H1 (cell line): ENCODE measurements at regions not wholly inside any gene's neighbourhood (a gene's known extent, or its start where the extent isn't known, plus 50 kb on each side); places are given as distances from the start of the nearest gene placed in this dataset.
A peak's percentile ranks its signal among the peaks of the same experiment; 100 is the strongest.

Experiments
- CTCF ChIA-PET: fragments of 300-600 bp; sonication (Branson Sonifier 250); formaldehyde crosslinking; loops from one replicate; lab custom pipeline; 2021; ENCODE audit not compliant: partially characterized antibody; lab: Charles Lee
- POLR2A ChIA-PET: fragments of 300-600 bp; sonication (Branson Sonifier 250); formaldehyde crosslinking; loops from one replicate; lab custom pipeline; 2021; ENCODE audit warnings: inconsistent platforms; ENCODE audit not compliant: partially characterized antibody; lab: Charles Lee
- DNase-seq, 2 experiments: peaks; one replicate each; pipeline versions ENCODE4 v3.0.0 to v3.0.0-alpha.2; 2010 to 2022; ENCODE audit warnings: low spot score in 2 of 2, low read depth in 1 of 2, mixed read lengths in 1 of 2
- FAIRE-seq: peaks from 2 replicates; lab custom pipeline; 2011; peaks lifted over from hg19 to GRCh38; lab: Jason Lieb, UNC
- H2AFZ ChIP-seq: 2 replicates; pipeline ENCODE4 v1.8.1; 2012; ENCODE audit warnings: low read length, inconsistent platforms
- H2AK5ac ChIP-seq: 2 replicates; pipeline ENCODE4 v1.6.1; 2013; ENCODE audit warnings: low read depth, low read length
- H2BK120ac ChIP-seq: replicated peaks from 2 replicates; pipeline ENCODE3; 2013; ENCODE audit warnings: low read depth, low read length, inconsistent platforms
- H2BK12ac ChIP-seq: 2 replicates; pipeline ENCODE4 v1.6.1; 2013; ENCODE audit warnings: low read depth, low read length
- H2BK15ac ChIP-seq: 2 replicates; pipeline ENCODE4 v1.6.1; 2013; ENCODE audit warnings: low read length
- H2BK20ac ChIP-seq: 2 replicates; pipeline ENCODE4 v1.6.1; 2013; ENCODE audit warnings: low read length
- H2BK5ac ChIP-seq: 2 replicates; pipeline ENCODE4 v1.6.1; 2013; ENCODE audit warnings: low read depth, low read length
- H3K14ac ChIP-seq: 2 replicates; pipeline ENCODE4 v1.6.1; 2013; ENCODE audit warnings: inconsistent platforms; ENCODE audit not compliant: insufficient read length
- H3K18ac ChIP-seq: 2 replicates; pipeline ENCODE4 v1.6.1; 2013; ENCODE audit warnings: low read length; ENCODE audit errors: extremely low read depth
- H3K23ac ChIP-seq: 2 replicates; pipeline ENCODE4 v1.6.1; 2013; ENCODE audit warnings: inconsistent platforms; ENCODE audit not compliant: insufficient read length
- H3K23me2 ChIP-seq: 2 replicates; pipeline ENCODE4 v1.6.1; 2013; ENCODE audit warnings: low read depth, low read length
- H3K27ac ChIP-seq: 2 replicates; pipeline ENCODE4 v1.6.1; 2011; ENCODE audit warnings: low read depth, low read length, inconsistent platforms
- H3K27me3 ChIP-seq, 4 experiments: replicated peaks in 1 of 4; 1 replicate in 1 of 4; 2 replicates in 3 of 4; pipeline versions ENCODE4 v1.6.1 to v1.8.1; 2011 to 2013; ENCODE audit warnings: low read length in 3 of 4, mild to moderate bottlenecking in 3 of 4, inconsistent platforms in 2 of 4, mixed read lengths in 2 of 4, moderate library complexity in 1 of 4; ENCODE audit not compliant: control insufficient read depth in 3 of 4, insufficient read depth in 3 of 4; ENCODE audit errors: extremely low read depth in 1 of 4
- H3K36me3 ChIP-seq, 4 experiments: 2 replicates each; pipeline versions ENCODE4 v1.6.1 to v1.8.1; 2011 to 2013; ENCODE audit warnings: mild to moderate bottlenecking in 4 of 4, low read length in 3 of 4, moderate library complexity in 2 of 4, control low read depth in 1 of 4, inconsistent platforms in 1 of 4; ENCODE audit not compliant: insufficient read depth in 4 of 4, control insufficient read depth in 2 of 4
- H3K4ac ChIP-seq: replicated peaks from 2 replicates; pipeline ENCODE3; 2013; ENCODE audit warnings: low read length, low read depth, mixed read lengths, inconsistent platforms; ENCODE audit not compliant: insufficient read length
- H3K4me1 ChIP-seq, 4 experiments: replicated peaks in 1 of 4; 1 replicate in 1 of 4; 2 replicates in 3 of 4; pipeline versions ENCODE4 v1.6.1 to v1.8.1; 2011 to 2013; ENCODE audit warnings: low read length in 3 of 4, inconsistent platforms in 2 of 4, mixed read lengths in 1 of 4; ENCODE audit not compliant: insufficient read depth in 4 of 4, control insufficient read depth in 3 of 4
- H3K4me2 ChIP-seq, 2 experiments: 2 replicates each; pipeline versions ENCODE4 v1.6.1 to v1.8.1; 2011 to 2013; ENCODE audit warnings: low read depth in 2 of 2, low read length in 2 of 2, control low read depth in 1 of 2, inconsistent platforms in 1 of 2, mild to moderate bottlenecking in 1 of 2; ENCODE audit not compliant: insufficient read depth in 1 of 2
- H3K4me3 ChIP-seq, 4 experiments: fragments of 200-600, 300-600 bp in 1 of 4; sonication (generic), shearing (Covaris generic), sonication (Bioruptor Twin) in 1 of 4; 2 replicates each; pipeline versions ENCODE4 v1.5.1 to v1.8.1; 2011 to 2016; ENCODE audit warnings: low read length in 4 of 4, low read depth in 3 of 4, control low read depth in 2 of 4, inconsistent platforms in 2 of 4, mild to moderate bottlenecking in 2 of 4, mixed read lengths in 1 of 4, moderate library complexity in 1 of 4; ENCODE audit not compliant: insufficient read depth in 2 of 4; ENCODE audit errors: extremely low read depth in 1 of 4
- H3K56ac ChIP-seq: replicated peaks from 2 replicates; pipeline ENCODE3; 2013; ENCODE audit warnings: low read depth, mild to moderate bottlenecking, mixed read lengths, low read length, inconsistent platforms; ENCODE audit not compliant: insufficient read length
- H3K79me1 ChIP-seq: 2 replicates; pipeline ENCODE4 v1.6.1; 2013; ENCODE audit warnings: low read depth, low read length, control low read depth
- H3K79me2 ChIP-seq, 2 experiments: 2 replicates each; pipeline versions ENCODE4 v1.6.1 to v1.8.1; 2012 to 2013; ENCODE audit warnings: low read length in 2 of 2, mild to moderate bottlenecking in 2 of 2, inconsistent platforms in 1 of 2; ENCODE audit not compliant: insufficient read depth in 2 of 2, control insufficient read depth in 1 of 2
- H3K9ac ChIP-seq, 4 experiments: replicated peaks in 1 of 4; 1 replicate in 1 of 4; 2 replicates in 3 of 4; pipeline versions ENCODE4 v1.6.1 to v1.8.1; 2011 to 2013; ENCODE audit warnings: low read depth in 3 of 4, low read length in 3 of 4, control low read depth in 2 of 4, mild to moderate bottlenecking in 2 of 4, moderate library complexity in 2 of 4, inconsistent platforms in 1 of 4; ENCODE audit errors: extremely low read depth in 1 of 4
- H3K9me3 ChIP-seq, 2 experiments: 2 replicates each; pipeline versions ENCODE4 v1.6.1 to v1.8.1; 2012 to 2013; ENCODE audit warnings: mild to moderate bottlenecking in 2 of 2, moderate library complexity in 2 of 2, control low read depth in 1 of 2, inconsistent platforms in 1 of 2, low read depth in 1 of 2, low read length in 1 of 2, mixed read lengths in 1 of 2; ENCODE audit not compliant: insufficient read depth in 2 of 2
- H4K20me1 ChIP-seq, 2 experiments: replicated peaks in 1 of 2; 2 replicates each; pipeline versions ENCODE3 to v1.8.1; 2011 to 2013; ENCODE audit warnings: inconsistent platforms in 2 of 2, low read length in 2 of 2, mild to moderate bottlenecking in 1 of 2; ENCODE audit not compliant: insufficient read depth in 2 of 2, control insufficient read depth in 1 of 2
- H4K5ac ChIP-seq: 2 replicates; pipeline ENCODE4 v1.6.1; 2013; ENCODE audit warnings: low read length, low read depth, mixed read lengths, inconsistent platforms; ENCODE audit not compliant: insufficient read length
- H4K8ac ChIP-seq: 2 replicates; pipeline ENCODE4 v1.8.0; 2013; ENCODE audit warnings: mild to moderate bottlenecking, moderate library complexity, low read length, inconsistent platforms; ENCODE audit not compliant: insufficient read depth; ENCODE audit errors: extremely low read depth
- H4K91ac ChIP-seq: replicated peaks from 2 replicates; pipeline ENCODE3; 2013; ENCODE audit warnings: low read length, mixed read lengths, inconsistent platforms; ENCODE audit not compliant: insufficient read length
- HDAC6 ChIP-seq: IDR thresholded peaks from one replicate; pipeline ENCODE4 v1.7.1; 2012; ENCODE audit warnings: low read depth, mild to moderate bottlenecking, inconsistent platforms, low read length, moderate library complexity
- RAD21 ChIP-seq, 2 experiments: IDR thresholded peaks in 1 of 2; conservative IDR thresholded peaks in 1 of 2; 2 replicates each; pipeline ENCODE4 v1.6.1; 2011; ENCODE audit warnings: low read depth in 2 of 2, low read length in 2 of 2, improper control_type of control experiment in 1 of 2, inconsistent platforms in 1 of 2, mild to moderate bottlenecking in 1 of 2, moderate library complexity in 1 of 2
- WGBS, 2 experiments: shearing (Covaris generic) in 1 of 2; methylation state at CpG; one replicate each; pipeline versions ENCODE4 v1.1.6 to v1.1.7; 2013 to 2015; ENCODE audit warnings: low lambda C conversion rate in 2 of 2, mixed read lengths in 2 of 2, inconsistent platforms in 1 of 2, low coverage in 1 of 2, missing lambda C conversion rate in 1 of 2; ENCODE audit not compliant: insufficient replicate concordance in 2 of 2, insufficient coverage in 1 of 2, insufficient read length in 1 of 2; ENCODE audit errors: extremely low coverage in 1 of 2, missing lambda C conversion rate in 1 of 2; 5-methylcytosine and 5-hydroxymethylcytosine counted together
- TF ChIP-seq, protein P1 (sequence below), 3 experiments: IDR thresholded peaks; 1 replicate in 2 of 3; 2 replicates in 1 of 3; pipeline versions ENCODE4 v1.5.1 to v1.6.1; 2011; ENCODE audit warnings: low read length in 3 of 3, mild to moderate bottlenecking in 3 of 3, inconsistent platforms in 2 of 3, low read depth in 1 of 3, moderate library complexity in 1 of 3; ENCODE audit not compliant: insufficient read depth in 1 of 3; ENCODE audit errors: control extremely low read depth in 1 of 3

DNA sequence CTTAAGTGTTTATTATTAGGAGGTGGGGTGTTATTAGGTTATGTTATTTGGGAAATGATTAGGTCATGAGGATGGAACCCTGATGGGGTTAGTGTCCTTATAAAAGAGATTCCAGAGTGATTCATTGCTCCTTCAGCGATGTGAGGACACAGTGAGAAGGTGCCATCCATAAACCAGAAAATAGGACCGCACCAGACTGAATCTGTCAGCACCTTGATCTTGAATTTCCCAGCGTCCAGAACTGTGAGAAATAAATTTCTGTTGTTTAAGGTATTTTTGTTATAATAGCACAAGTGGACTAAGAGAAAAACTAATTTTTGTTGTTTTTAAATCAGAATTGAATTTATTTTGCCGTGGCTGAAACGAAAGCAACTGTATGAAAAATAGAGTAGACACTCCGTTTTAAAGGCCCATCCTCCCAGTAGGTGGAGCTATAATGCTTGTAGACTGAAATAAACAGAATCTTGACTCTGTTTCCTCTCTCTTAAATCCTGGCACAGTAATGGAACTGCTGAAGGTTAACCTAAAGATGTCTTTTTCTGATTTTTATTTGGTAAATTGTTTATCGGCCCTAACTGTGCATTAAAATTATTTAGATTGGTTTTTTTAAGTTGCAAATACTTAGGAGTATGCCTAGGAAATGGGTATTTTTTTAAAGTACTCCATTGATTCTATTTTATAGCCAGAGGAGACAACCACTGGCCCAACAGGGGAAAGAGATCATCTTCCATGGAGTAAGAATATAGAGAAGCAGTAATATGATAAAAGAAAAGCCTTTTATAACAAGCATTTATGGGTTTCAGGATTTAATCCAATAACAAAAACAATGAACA lies 133.2 kb upstream of the ADAMTS3 start:
- Histone ChIP-seq H3K79me1 (no peaks in the 10 kb centered on the region), H3K9ac (peak overlapping the region in 1 of 4 experiments; percentile 34; a peak in 2 of 7 replicates), H2BK5ac (no peak overlapping the region), H2BK12ac (no peak overlapping the region), H3K9me3 (no peaks in the 10 kb centered on the region), H3K23ac (no peak overlapping the region), H4K8ac (no peak overlapping the region), H2AK5ac (no peak overlapping the region), H2BK20ac (no peak overlapping the region), H2AFZ (peak overlapping the region; percentile 87), H3K4me2 (no peak overlapping the region; a peak in 1 of 4 replicates), H3K18ac (no peak overlapping the region), H3K23me2 (no peaks in the 10 kb centered on the region; the same call in 1 of the 2 replicates), H3K36me3 (no peaks in the 10 kb centered on the region), H3K4ac (no peak overlapping the region), H3K27ac (no peak overlapping the region), H4K5ac (no peak overlapping the region), H3K4me3 (peak overlapping the region in 1 of 4 experiments; percentile 34; a peak in 2 of 8 replicates), H4K20me1 (no peaks in the 10 kb centered on the region), H3K14ac (no peak overlapping the region), H2BK120ac (no peak overlapping the region), H3K56ac (no peak overlapping the region), H3K4me1 (0 out of 7 replicates have a peak, but pooled peaks cover 0 to 2% (median 0%) of the 10 kb centered on the region in 4 experiments), H3K79me2 (no peaks in the 10 kb centered on the region), H3K27me3 (no peaks in the 10 kb centered on the region), H2BK15ac (no peak overlapping the region), H4K91ac (no peak overlapping the region)
- 47% methylated on average over 7 of the region's 7 CpGs; no CpG with 5 or more reads in 1 of the 2 experiments for WGBS, 2 experiments
- no peak for DNase-seq
- ChIA-PET CTCF (interaction anchor here (0.6 to 1.8 kb wide), 12 partner anchors 25 to 405 kb away, joined by 3 to 7 read pairs (median 3); no protein-coding TSS in a partner anchor), POLR2A (no interaction called here)
- no peak for FAIRE-seq
- TF ChIP-seq HDAC6 = no peak
- TF ChIP-seq, protein P1, sequence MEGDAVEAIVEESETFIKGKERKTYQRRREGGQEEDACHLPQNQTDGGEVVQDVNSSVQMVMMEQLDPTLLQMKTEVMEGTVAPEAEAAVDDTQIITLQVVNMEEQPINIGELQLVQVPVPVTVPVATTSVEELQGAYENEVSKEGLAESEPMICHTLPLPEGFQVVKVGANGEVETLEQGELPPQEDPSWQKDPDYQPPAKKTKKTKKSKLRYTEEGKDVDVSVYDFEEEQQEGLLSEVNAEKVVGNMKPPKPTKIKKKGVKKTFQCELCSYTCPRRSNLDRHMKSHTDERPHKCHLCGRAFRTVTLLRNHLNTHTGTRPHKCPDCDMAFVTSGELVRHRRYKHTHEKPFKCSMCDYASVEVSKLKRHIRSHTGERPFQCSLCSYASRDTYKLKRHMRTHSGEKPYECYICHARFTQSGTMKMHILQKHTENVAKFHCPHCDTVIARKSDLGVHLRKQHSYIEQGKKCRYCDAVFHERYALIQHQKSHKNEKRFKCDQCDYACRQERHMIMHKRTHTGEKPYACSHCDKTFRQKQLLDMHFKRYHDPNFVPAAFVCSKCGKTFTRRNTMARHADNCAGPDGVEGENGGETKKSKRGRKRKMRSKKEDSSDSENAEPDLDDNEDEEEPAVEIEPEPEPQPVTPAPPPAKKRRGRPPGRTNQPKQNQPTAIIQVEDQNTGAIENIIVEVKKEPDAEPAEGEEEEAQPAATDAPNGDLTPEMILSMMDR (IDR thresholded peaks at IDR 0.05; ENCODE audit: control extremely low read depth in 1 of 3, insufficient read depth in 1 of 3, low read depth in 1 of 3, low read length in 3 of 3) = peak in 2 of 3 experiments; percentile 47 to 50; a peak in 2 of 4 replicates
- TF ChIP-seq RAD21 (IDR thresholded peaks at IDR 0.05 in 1 of 2, conservative IDR thresholded peaks at IDR 0.05 in 1 of 2; ENCODE audit: low read depth in 2 of 2, low read length in 2 of 2) = peak; percentile 77 to 79
